ENCODE measurements at regions not wholly inside any gene's neighbourhood (a gene's known extent, or its start where the extent isn't known, plus 50 kb on each side); places are given as distances from the start of the nearest gene placed in this dataset.

- no peak for TF ChIP-seq ISL1 (CRISPR knock-in tag; IDR thresholded peaks at IDR 0.05)
- TF ChIP-seq ESRRG (CRISPR knock-in tag; IDR thresholded peaks at IDR 0.05), result no peak
- no peak for TF ChIP-seq CSRNP3 (CRISPR knock-in tag; IDR thresholded peaks at IDR 0.05)
- no peak for TF ChIP-seq GLIS3 (CRISPR knock-in tag; IDR thresholded peaks at IDR 0.05)
- TF ChIP-seq, protein P1, sequence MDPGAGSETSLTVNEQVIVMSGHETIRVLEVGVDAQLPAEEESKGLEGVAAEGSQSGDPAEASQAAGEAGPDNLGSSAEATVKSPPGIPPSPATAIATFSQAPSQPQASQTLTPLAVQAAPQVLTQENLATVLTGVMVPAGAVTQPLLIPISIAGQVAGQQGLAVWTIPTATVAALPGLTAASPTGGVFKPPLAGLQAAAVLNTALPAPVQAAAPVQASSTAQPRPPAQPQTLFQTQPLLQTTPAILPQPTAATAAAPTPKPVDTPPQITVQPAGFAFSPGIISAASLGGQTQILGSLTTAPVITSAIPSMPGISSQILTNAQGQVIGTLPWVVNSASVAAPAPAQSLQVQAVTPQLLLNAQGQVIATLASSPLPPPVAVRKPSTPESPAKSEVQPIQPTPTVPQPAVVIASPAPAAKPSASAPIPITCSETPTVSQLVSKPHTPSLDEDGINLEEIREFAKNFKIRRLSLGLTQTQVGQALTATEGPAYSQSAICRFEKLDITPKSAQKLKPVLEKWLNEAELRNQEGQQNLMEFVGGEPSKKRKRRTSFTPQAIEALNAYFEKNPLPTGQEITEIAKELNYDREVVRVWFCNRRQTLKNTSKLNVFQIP (CRISPR knock-in tag; IDR thresholded peaks at IDR 0.05; ENCODE audit: borderline replicate concordance, low read depth), result no peak
- TF ChIP-seq ZFP3 (CRISPR knock-in tag; IDR thresholded peaks at IDR 0.05), result no peak
- no peak for TF ChIP-seq TCF4 (CRISPR knock-in tag; IDR thresholded peaks at IDR 0.05; ENCODE audit: borderline replicate concordance)
- TF ChIP-seq ZNF8 (CRISPR knock-in tag; IDR thresholded peaks at IDR 0.05), result no peak
- no peak for TF ChIP-seq ZNF70 (CRISPR knock-in tag; IDR thresholded peaks at IDR 0.05)
- no peak for TF ChIP-seq CSDC2 (CRISPR knock-in tag; IDR thresholded peaks at IDR 0.05)
- TF ChIP-seq ZNF565 (CRISPR knock-in tag; conservative IDR thresholded peaks at IDR 0.05; ENCODE audit: low read depth), result no peak
- no peak for TF ChIP-seq RARB (CRISPR knock-in tag; IDR thresholded peaks at IDR 0.05)
- no peak for TF ChIP-seq SNAI2 (CRISPR knock-in tag; IDR thresholded peaks at IDR 0.05)
- no peak for TF ChIP-seq BACH2 (CRISPR knock-in tag; IDR thresholded peaks at IDR 0.05; ENCODE audit: borderline replicate concordance)
- TF ChIP-seq ARNTL (CRISPR knock-in tag; IDR thresholded peaks at IDR 0.05; ENCODE audit: borderline replicate concordance, low read depth), result no peak
Observed at GRCh38 chr4:138347561-138347960, 105.4 kb upstream of the SLC7A11 start.

GRCh38 chr4:138344851-138345250 is 102.7 kb upstream of the SLC7A11 start:
- ATAC-seq, result no peak
- no peak for TF ChIP-seq ZFP3 (CRISPR knock-in tag; IDR thresholded peaks at IDR 0.05)
- TF ChIP-seq RARB (CRISPR knock-in tag; IDR thresholded peaks at IDR 0.05), result no peak
- no peak for TF ChIP-seq ZNF70 (CRISPR knock-in tag; IDR thresholded peaks at IDR 0.05)
- TF ChIP-seq ARNTL (CRISPR knock-in tag; IDR thresholded peaks at IDR 0.05; ENCODE audit: borderline replicate concordance, low read depth), result no peak
- TF ChIP-seq TCF4 (CRISPR knock-in tag; IDR thresholded peaks at IDR 0.05; ENCODE audit: borderline replicate concordance), result no peak
- TF ChIP-seq CSRNP3 (CRISPR knock-in tag; IDR thresholded peaks at IDR 0.05), result no peak
- no peak for TF ChIP-seq ZFP30 (CRISPR knock-in tag; IDR thresholded peaks at IDR 0.05)
- TF ChIP-seq ESRRG (CRISPR knock-in tag; IDR thresholded peaks at IDR 0.05), result no peak
- TF ChIP-seq, protein P1 (CRISPR knock-in tag; IDR thresholded peaks at IDR 0.05; ENCODE audit: borderline replicate concordance, low read depth), result no peak
- TF ChIP-seq ZC3H10 (CRISPR knock-in tag; IDR thresholded peaks at IDR 0.05), result no peak
- no peak for TF ChIP-seq PATZ1 (CRISPR knock-in tag; IDR thresholded peaks at IDR 0.05; ENCODE audit: borderline replicate concordance)
- TF ChIP-seq SNAI2 (CRISPR knock-in tag; IDR thresholded peaks at IDR 0.05), result no peak
- no peak for TF ChIP-seq CREB5 (CRISPR knock-in tag; IDR thresholded peaks at IDR 0.05; ENCODE audit: low read depth)
- no peak for TF ChIP-seq ZNF565 (CRISPR knock-in tag; conservative IDR thresholded peaks at IDR 0.05; ENCODE audit: low read depth)

More at GRCh38 chr4:138347561-138347960, 105.4 kb upstream of the SLC7A11 start:
- no peak for ATAC-seq

DNA sequence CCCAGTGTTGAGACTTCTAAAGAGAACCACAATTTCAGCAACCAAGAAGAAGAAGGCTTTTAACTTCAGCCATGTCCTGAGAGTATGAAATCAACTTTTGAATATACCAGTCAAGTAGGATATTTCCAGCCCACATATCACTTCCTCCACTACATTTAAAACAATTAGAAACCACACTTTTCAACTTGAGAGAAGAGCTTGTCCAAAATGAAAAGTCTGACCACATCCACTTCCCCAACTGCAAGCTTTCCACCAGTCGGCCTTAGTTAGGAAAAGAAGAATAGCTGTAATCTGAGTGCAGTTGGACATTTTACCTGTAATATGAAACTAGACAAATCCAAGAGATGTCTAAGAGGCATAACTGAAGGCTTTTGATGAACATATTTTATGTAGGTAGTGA is 101.9 kb upstream of the SLC7A11 start:
- ATAC-seq, result no peak
- TF ChIP-seq ZNF565 (CRISPR knock-in tag; conservative IDR thresholded peaks at IDR 0.05; ENCODE audit: low read depth) (no peak), SNAI2 (CRISPR knock-in tag; IDR thresholded peaks at IDR 0.05) (no peak), CSRNP3 (CRISPR knock-in tag; IDR thresholded peaks at IDR 0.05) (no peak), ZC3H10 (CRISPR knock-in tag; IDR thresholded peaks at IDR 0.05) (no peak), GLIS3 (CRISPR knock-in tag; IDR thresholded peaks at IDR 0.05) (no peak), OSR1 (CRISPR knock-in tag; IDR thresholded peaks at IDR 0.05) (no peak), ZNF8 (CRISPR knock-in tag; IDR thresholded peaks at IDR 0.05) (no peak), ARNTL (CRISPR knock-in tag; IDR thresholded peaks at IDR 0.05; ENCODE audit: borderline replicate concordance, low read depth) (no peak), TOX (CRISPR knock-in tag; IDR thresholded peaks at IDR 0.05; ENCODE audit: borderline replicate concordance) (no peak), BACH2 (CRISPR knock-in tag; IDR thresholded peaks at IDR 0.05; ENCODE audit: borderline replicate concordance) (no peak), ZFP30 (CRISPR knock-in tag; IDR thresholded peaks at IDR 0.05) (no peak), RARB (CRISPR knock-in tag; IDR thresholded peaks at IDR 0.05) (no peak), CSDC2 (CRISPR knock-in tag; IDR thresholded peaks at IDR 0.05) (no peak), ISL1 (CRISPR knock-in tag; IDR thresholded peaks at IDR 0.05) (no peak), PPARA (CRISPR knock-in tag; IDR thresholded peaks at IDR 0.05; ENCODE audit: borderline replicate concordance) (no peak), TCF4 (CRISPR knock-in tag; IDR thresholded peaks at IDR 0.05; ENCODE audit: borderline replicate concordance) (no peak), ZFP3 (CRISPR knock-in tag; IDR thresholded peaks at IDR 0.05) (no peak)
- TF ChIP-seq, protein P1 (CRISPR knock-in tag; IDR thresholded peaks at IDR 0.05; ENCODE audit: borderline replicate concordance, low read depth), result no peak

Data from SK-N-SH treated with all-trans-retinoic acid at 6 μM for 48 hours (cell line).